ENCODE measurements at regions not wholly inside any gene's neighbourhood (a gene's known extent, or its start where the extent isn't known, plus 50 kb on each side); places are given as distances from the start of the nearest gene placed in this dataset.

DNA sequence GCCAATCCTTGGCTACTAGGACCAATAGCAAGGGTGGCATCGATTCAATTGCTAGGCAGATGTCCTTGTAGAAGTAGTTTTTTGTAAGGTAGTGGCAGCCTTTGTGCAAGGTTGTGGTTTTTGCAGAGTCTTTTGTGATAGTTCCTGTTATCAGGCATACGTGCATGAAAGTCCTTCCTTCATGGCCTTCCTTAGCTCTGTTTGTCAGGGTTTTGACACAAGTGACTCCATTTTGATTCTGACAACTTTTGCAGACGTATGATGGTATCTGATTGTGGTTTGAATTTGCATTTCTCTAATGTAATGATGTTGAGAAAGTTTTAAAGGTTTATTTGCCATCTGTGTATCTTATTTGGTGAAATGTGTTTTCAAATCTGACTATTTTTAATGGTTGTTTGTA, 71.8 kb upstream of the SYPL1 start:
- TF ChIP-seq EHMT2 (IDR thresholded peaks at IDR 0.05; ENCODE audit: low read depth), result no peak
- TF ChIP-seq RFX5 (IDR thresholded peaks at IDR 0.05), result no peak
- TF ChIP-seq, protein P1, sequence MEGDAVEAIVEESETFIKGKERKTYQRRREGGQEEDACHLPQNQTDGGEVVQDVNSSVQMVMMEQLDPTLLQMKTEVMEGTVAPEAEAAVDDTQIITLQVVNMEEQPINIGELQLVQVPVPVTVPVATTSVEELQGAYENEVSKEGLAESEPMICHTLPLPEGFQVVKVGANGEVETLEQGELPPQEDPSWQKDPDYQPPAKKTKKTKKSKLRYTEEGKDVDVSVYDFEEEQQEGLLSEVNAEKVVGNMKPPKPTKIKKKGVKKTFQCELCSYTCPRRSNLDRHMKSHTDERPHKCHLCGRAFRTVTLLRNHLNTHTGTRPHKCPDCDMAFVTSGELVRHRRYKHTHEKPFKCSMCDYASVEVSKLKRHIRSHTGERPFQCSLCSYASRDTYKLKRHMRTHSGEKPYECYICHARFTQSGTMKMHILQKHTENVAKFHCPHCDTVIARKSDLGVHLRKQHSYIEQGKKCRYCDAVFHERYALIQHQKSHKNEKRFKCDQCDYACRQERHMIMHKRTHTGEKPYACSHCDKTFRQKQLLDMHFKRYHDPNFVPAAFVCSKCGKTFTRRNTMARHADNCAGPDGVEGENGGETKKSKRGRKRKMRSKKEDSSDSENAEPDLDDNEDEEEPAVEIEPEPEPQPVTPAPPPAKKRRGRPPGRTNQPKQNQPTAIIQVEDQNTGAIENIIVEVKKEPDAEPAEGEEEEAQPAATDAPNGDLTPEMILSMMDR (IDR thresholded peaks at IDR 0.05), result no peak
- TF ChIP-seq HDAC2 (IDR thresholded peaks at IDR 0.05), result no peak
- TF ChIP-seq ZFP36 (IDR thresholded peaks at IDR 0.05; ENCODE audit: borderline replicate concordance, partially characterized antibody), result no peak
- TF ChIP-seq EP300 (IDR thresholded peaks at IDR 0.05), result no peak
- TF ChIP-seq POLR2A (IDR thresholded peaks at IDR 0.05; ENCODE audit: low read length), result no peak
- no peak for TF ChIP-seq FOSL2 (IDR thresholded peaks at IDR 0.05)
- TF ChIP-seq FOSL2 (CRISPR knock-in tag; IDR thresholded peaks at IDR 0.05), result no peak
- no peak for TF ChIP-seq HEYL (CRISPR knock-in tag; IDR thresholded peaks at IDR 0.05)
- TF ChIP-seq MYC (IDR thresholded peaks at IDR 0.05; ENCODE audit: borderline replicate concordance, low read length), result no peak
- TF ChIP-seq RAD21 (conservative IDR thresholded peaks at IDR 0.05 in 1 of 2, IDR thresholded peaks at IDR 0.05 in 1 of 2), result no peak
- no peak for TF ChIP-seq EHF (CRISPR knock-in tag; IDR thresholded peaks at IDR 0.05)

Data from A549 (cell line).